Nephron progenitor cell (in vitro differentiated cells): ENCODE measurements at regions not wholly inside any gene's neighbourhood (a gene's known extent, or its start where the extent isn't known, plus 50 kb on each side); places are given as distances from the start of the nearest gene placed in this dataset.

Experiments
- DNase-seq: peaks from one replicate; pipeline ENCODE4 v3.0.0; 2021
- H3K27ac Mint-ChIP-seq: 2 replicates; pipeline ENCODE4 v1.8.0; 2021; ENCODE audit warnings: mild to moderate bottlenecking, moderate library complexity, mixed read lengths
- H3K27me3 Mint-ChIP-seq: 2 replicates; pipeline ENCODE4 v1.8.0; 2021; ENCODE audit warnings: mild to moderate bottlenecking, low read depth, mixed read lengths; ENCODE audit not compliant: poor library complexity
- H3K36me3 Mint-ChIP-seq: 2 replicates; pipeline ENCODE4 v1.8.0; 2021; ENCODE audit warnings: low read depth, mixed read lengths
- H3K4me1 Mint-ChIP-seq: 2 replicates; pipeline ENCODE4 v1.8.0; 2021; ENCODE audit warnings: mixed read lengths
- H3K4me3 Mint-ChIP-seq: 2 replicates; pipeline ENCODE4 v1.8.0; 2021; ENCODE audit warnings: mild to moderate bottlenecking, moderate library complexity, mixed read lengths
- H3K9me3 Mint-ChIP-seq: 2 replicates; pipeline ENCODE4 v1.8.0; 2021; ENCODE audit warnings: mild to moderate bottlenecking, moderate library complexity, mixed read lengths
- TF ChIP-seq, protein P1 (sequence below): fragments of 200-600 bp; sonication (generic); IDR thresholded peaks from 2 replicates; pipeline ENCODE4 v1.5.0; 2021; ENCODE audit warnings: antibody characterized with exemption

DNA sequence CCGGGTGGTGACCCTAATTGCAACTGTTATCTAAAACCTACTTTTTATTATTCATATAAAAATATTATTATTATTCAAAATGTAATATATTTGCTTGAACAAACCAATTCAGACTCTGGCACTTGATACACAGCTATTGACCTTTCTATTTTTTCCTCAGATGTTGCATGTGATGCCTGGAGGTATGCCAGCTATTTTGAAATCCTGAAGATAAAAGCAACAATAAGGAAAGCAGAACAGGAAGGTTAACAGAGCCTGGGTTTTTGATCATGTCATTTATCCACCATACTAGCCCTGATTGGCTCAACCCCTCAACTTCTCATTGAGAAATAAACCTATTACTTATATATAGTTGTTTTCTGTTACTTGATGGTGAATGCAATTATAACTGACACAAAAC is 340.9 kb upstream of the KIF2A start:
- peaks cover 9% of the 10 kb centered on the region for H3K27me3 Mint-ChIP-seq
- H3K27ac Mint-ChIP-seq, result no peak overlapping the region
- H3K36me3 Mint-ChIP-seq, result no peaks in the 10 kb centered on the region
- H3K4me1 Mint-ChIP-seq, result no peaks in the 10 kb centered on the region
- no peaks in the 10 kb centered on the region for H3K9me3 Mint-ChIP-seq
- no peak for DNase-seq
- TF ChIP-seq, protein P1, sequence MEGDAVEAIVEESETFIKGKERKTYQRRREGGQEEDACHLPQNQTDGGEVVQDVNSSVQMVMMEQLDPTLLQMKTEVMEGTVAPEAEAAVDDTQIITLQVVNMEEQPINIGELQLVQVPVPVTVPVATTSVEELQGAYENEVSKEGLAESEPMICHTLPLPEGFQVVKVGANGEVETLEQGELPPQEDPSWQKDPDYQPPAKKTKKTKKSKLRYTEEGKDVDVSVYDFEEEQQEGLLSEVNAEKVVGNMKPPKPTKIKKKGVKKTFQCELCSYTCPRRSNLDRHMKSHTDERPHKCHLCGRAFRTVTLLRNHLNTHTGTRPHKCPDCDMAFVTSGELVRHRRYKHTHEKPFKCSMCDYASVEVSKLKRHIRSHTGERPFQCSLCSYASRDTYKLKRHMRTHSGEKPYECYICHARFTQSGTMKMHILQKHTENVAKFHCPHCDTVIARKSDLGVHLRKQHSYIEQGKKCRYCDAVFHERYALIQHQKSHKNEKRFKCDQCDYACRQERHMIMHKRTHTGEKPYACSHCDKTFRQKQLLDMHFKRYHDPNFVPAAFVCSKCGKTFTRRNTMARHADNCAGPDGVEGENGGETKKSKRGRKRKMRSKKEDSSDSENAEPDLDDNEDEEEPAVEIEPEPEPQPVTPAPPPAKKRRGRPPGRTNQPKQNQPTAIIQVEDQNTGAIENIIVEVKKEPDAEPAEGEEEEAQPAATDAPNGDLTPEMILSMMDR, result no peak
- no peak overlapping the region for H3K4me3 Mint-ChIP-seq

DNA sequence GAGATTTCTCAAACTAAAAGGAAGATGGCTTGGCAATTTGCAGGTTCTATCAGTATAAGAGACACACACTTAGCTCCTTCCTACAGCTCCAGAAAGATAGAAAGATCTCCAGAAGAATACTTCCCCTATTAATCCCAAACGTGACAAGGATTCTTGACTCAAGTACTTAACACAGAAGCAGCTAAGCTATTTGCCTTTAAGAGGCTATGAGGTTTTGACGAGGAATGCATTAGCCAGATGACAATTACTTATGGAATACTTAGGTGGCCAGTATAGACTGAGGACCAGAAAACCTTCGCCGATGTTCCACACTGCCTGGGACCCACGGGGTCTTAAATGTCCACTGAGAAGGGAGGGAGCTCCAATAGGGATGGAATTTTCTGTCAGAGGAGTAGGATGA is 340.5 kb upstream of the KIF2A start:
- Mint-ChIP-seq H3K4me1 (no peaks in the 10 kb centered on the region), H3K4me3 (no peak overlapping the region), H3K9me3 (no peaks in the 10 kb centered on the region)

GRCh38 chr5:61966296-61966955 is 339.6 kb upstream of the KIF2A start:
- H3K9me3 Mint-ChIP-seq, result no peaks in the 10 kb centered on the region
- no peak for DNase-seq
- TF ChIP-seq, protein P1, result no peak
- H3K4me1 Mint-ChIP-seq, result no peaks in the 10 kb centered on the region
- H3K4me3 Mint-ChIP-seq, result no peak overlapping the region
- H3K27ac Mint-ChIP-seq, result no peak overlapping the region
- no peaks in the 10 kb centered on the region for H3K36me3 Mint-ChIP-seq
- H3K27me3 Mint-ChIP-seq, result peaks cover 9% of the 10 kb centered on the region

More for the DNA sequence above, 340.5 kb upstream of the KIF2A start:
- TF ChIP-seq, protein P1, result no peak
- Mint-ChIP-seq H3K27me3 (peaks cover 9% of the 10 kb centered on the region), H3K36me3 (no peaks in the 10 kb centered on the region), H3K27ac (no peak overlapping the region)
- DNase-seq, result no peak

DNA sequence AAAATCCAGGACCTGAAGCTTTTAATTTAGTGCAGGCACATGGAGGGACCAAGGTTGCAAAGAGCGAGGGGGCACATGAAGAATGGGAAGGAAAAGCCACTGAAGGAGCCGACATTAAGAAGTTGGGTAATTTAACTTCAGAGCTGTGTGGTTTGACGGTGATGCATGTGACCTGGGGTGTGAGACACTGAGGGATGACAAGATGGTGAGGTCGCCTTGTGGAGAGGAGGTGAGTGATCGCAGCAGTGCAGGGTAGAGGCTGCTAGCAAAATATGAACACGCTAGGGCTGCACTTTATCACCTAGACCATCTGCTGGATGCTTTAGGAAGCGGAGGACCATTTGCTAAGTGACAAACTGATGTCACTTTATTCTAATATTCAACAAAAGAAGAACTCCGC is 339.0 kb upstream of the KIF2A start:
- Mint-ChIP-seq H3K27me3 (peaks cover 9% of the 10 kb centered on the region), H3K4me3 (no peak overlapping the region), H3K9me3 (no peaks in the 10 kb centered on the region), H3K27ac (no peak overlapping the region), H3K4me1 (no peaks in the 10 kb centered on the region), H3K36me3 (no peaks in the 10 kb centered on the region)
- DNase-seq, result no peak
- TF ChIP-seq, protein P1, result no peak

- H3K36me3 Mint-ChIP-seq, result no peaks in the 10 kb centered on the region
- H3K4me3 Mint-ChIP-seq, result no peak overlapping the region
- no peaks in the 10 kb centered on the region for H3K4me1 Mint-ChIP-seq
- H3K27me3 Mint-ChIP-seq, result peaks cover 9% of the 10 kb centered on the region
- no peak for DNase-seq
- TF ChIP-seq, protein P1, result no peak
- no peaks in the 10 kb centered on the region for H3K9me3 Mint-ChIP-seq
- no peak overlapping the region for H3K27ac Mint-ChIP-seq
These were observed 338.3 kb upstream of the KIF2A start for GRCh38 chr5:61967681-61968080.

GRCh38 chr5:61969347-61969746 is 336.7 kb upstream of the KIF2A start:
- no peaks in the 10 kb centered on the region for H3K4me1 Mint-ChIP-seq
- no peaks in the 10 kb centered on the region for H3K9me3 Mint-ChIP-seq
- TF ChIP-seq, protein P1, result no peak
- peaks cover 9% of the 10 kb centered on the region for H3K27me3 Mint-ChIP-seq
- H3K27ac Mint-ChIP-seq, result no peak overlapping the region
- no peaks in the 10 kb centered on the region for H3K36me3 Mint-ChIP-seq
- no peak overlapping the region for H3K4me3 Mint-ChIP-seq
- no peak for DNase-seq
